C4-2B (cell line): ENCODE measurements at regions not wholly inside any gene's neighbourhood (a gene's known extent, or its start where the extent isn't known, plus 50 kb on each side); places are given as distances from the start of the nearest gene placed in this dataset.

Experiments used
- H3K27ac ChIP-seq: fragments of 450-650 bp; 2 replicates; pipeline ENCODE4 v1.5.1; 2017
- ZFX ChIP-seq: fragments of 450-650 bp; IDR thresholded peaks from 2 replicates; pipeline ENCODE4 v1.6.1; 2017
- TF ChIP-seq, protein P1 (sequence below): fragments of 450-650 bp; conservative IDR thresholded peaks from 2 replicates; pipeline ENCODE4 v1.5.1; 2017; ENCODE audit warnings: mild to moderate bottlenecking

DNA sequence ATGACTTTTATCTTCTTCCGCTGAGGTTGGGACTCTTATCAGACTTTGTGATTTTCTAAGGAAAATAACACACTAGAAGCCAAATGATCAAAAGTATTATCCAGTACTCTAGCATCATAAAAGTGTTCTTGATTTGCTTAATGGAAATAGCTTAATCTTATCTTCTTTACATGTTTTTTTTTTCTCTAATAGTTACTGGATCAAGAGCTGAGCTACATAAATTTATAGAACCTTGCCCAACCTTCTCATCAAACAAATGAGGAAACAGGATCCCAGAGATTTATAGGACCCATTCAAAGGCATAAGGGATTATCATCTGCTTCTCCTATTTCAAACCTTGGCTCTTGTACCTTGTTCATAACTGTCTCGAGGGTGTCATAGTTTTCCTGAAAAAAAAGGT lies 68.3 kb upstream of the WDR17 start:
- no peak overlapping the region for H3K27ac ChIP-seq
- TF ChIP-seq, protein P1, sequence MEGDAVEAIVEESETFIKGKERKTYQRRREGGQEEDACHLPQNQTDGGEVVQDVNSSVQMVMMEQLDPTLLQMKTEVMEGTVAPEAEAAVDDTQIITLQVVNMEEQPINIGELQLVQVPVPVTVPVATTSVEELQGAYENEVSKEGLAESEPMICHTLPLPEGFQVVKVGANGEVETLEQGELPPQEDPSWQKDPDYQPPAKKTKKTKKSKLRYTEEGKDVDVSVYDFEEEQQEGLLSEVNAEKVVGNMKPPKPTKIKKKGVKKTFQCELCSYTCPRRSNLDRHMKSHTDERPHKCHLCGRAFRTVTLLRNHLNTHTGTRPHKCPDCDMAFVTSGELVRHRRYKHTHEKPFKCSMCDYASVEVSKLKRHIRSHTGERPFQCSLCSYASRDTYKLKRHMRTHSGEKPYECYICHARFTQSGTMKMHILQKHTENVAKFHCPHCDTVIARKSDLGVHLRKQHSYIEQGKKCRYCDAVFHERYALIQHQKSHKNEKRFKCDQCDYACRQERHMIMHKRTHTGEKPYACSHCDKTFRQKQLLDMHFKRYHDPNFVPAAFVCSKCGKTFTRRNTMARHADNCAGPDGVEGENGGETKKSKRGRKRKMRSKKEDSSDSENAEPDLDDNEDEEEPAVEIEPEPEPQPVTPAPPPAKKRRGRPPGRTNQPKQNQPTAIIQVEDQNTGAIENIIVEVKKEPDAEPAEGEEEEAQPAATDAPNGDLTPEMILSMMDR: no peak
- no peak for TF ChIP-seq ZFX

DNA sequence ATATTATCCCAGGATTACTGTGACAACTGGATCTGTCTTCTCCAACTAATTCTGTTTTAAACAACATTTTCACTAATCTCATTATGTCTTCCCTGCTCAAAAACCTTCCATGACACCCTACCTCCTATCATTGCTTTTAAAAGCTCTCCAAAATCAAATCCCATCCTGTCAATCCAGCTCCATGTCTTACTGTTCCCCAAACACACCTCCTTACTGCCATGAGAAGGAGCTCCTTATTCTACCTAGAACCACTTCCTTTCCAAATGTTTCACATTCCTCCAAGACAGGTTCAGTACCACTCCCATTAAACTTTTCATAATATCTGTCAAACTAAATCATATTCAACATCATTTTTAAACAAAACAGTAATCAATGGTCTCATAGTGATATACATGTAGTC lies 66.9 kb upstream of the WDR17 start:
- no peak overlapping the region for H3K27ac ChIP-seq
- TF ChIP-seq ZFX: no peak
- TF ChIP-seq, protein P1: no peak

GRCh38 chr4:175999944-176000343 lies 65.7 kb upstream of the WDR17 start:
- H3K27ac ChIP-seq: no peak overlapping the region

GRCh38 chr4:176001151-176002006 lies 64.3 kb upstream of the WDR17 start:
- TF ChIP-seq, protein P1: no peak
- TF ChIP-seq ZFX: no peak
- no peak overlapping the region for H3K27ac ChIP-seq

More at GRCh38 chr4:175999944-176000343, 65.7 kb upstream of the WDR17 start:
- TF ChIP-seq, protein P1: no peak
- no peak for TF ChIP-seq ZFX

- H3K27ac ChIP-seq: no peak overlapping the region
- TF ChIP-seq, protein P1: no peak
- TF ChIP-seq ZFX: no peak
Observed at GRCh38 chr4:176002007-176002613, 63.5 kb upstream of the WDR17 start.

DNA sequence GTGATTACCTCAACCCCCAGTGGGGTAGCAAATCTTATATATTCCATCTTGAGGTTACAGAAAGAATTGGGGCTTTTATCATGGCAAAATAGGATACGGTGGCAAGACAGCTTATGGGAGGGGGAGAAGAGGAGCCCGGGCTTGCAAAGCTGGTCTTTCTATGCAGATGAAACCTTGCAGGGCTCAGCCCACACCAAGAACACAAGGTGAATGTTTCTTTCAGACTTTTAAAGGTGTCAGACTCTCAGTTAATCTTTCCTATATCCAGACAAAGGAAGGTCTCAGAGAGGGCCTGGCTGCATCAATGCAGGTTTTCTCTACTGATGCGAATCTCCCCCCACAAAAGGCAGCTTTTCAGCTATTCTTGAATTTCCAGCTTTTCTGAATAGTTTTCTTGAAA lies 59.9 kb upstream of the WDR17 start:
- H3K27ac ChIP-seq: no peak overlapping the region
- TF ChIP-seq ZFX: no peak
- TF ChIP-seq, protein P1: no peak

GRCh38 chr4:176009254-176009653 lies 56.4 kb upstream of the WDR17 start:
- TF ChIP-seq ZFX: no peak
- TF ChIP-seq, protein P1: no peak
- H3K27ac ChIP-seq: no peak overlapping the region
